HEK293 (cell line): ENCODE measurements at regions not wholly inside any gene's neighbourhood (a gene's known extent, or its start where the extent isn't known, plus 50 kb on each side); places are given as distances from the start of the nearest gene placed in this dataset.

Experiments
- CTCF ChIA-PET: fragments of 350-600 bp; formaldehyde crosslinking; extraction: SDS; loops from one replicate; lab custom pipeline; 2021; ENCODE audit warnings: antibody characterized with exemption; lab: Yijun Ruan, JAX
- POLR2A ChIA-PET: fragments of 300-600 bp; formaldehyde crosslinking; extraction: SDS; loops from one replicate; lab custom pipeline; 2020; ENCODE audit warnings: antibody characterized with exemption, inconsistent platforms; lab: Yijun Ruan, JAX
- H3K27ac ChIP-seq: fragments of 200-500 bp; sonication (Bioruptor generic); 2 replicates; pipeline ENCODE4 v1.5.1; 2014; ENCODE audit warnings: low read depth, low read length, control low read depth, inconsistent platforms; ENCODE audit errors: extremely low read depth
- H3K36me3 ChIP-seq, 2 experiments: fragments of 200-500 bp in 1 of 2; sonication (Bioruptor generic) in 1 of 2; 1 replicate in 1 of 2; 2 replicates in 1 of 2; pipeline ENCODE4 v1.5.1; 2014 to 2017; ENCODE audit warnings: inconsistent platforms in 2 of 2, low read length in 2 of 2; ENCODE audit not compliant: control insufficient read depth in 2 of 2, insufficient read depth in 1 of 2
- H3K4me1 ChIP-seq: fragments of 200-500 bp; sonication (Bioruptor generic); 2 replicates; pipeline ENCODE4 v1.5.1; 2014; ENCODE audit warnings: mild to moderate bottlenecking, low read length, inconsistent platforms; ENCODE audit not compliant: control insufficient read depth, insufficient read depth
- H3K4me3 ChIP-seq: 2 replicates; pipeline ENCODE4 v1.5.1; 2011; ENCODE audit warnings: low read depth, mild to moderate bottlenecking, control low read depth, low read length, moderate library complexity
- H3K9me3 ChIP-seq: fragments of 200-500 bp; sonication (Bioruptor generic); 2 replicates; pipeline ENCODE4 v1.5.1; 2014; ENCODE audit warnings: low read depth, low read length, inconsistent platforms; ENCODE audit not compliant: control insufficient read depth, insufficient read depth
- GLIS2 ChIP-seq: fragments of 450-650 bp; formaldehyde crosslinking; IDR thresholded peaks from 2 replicates; pipeline ENCODE4 v1.5.1; 2016; ENCODE audit warnings: missing biosample characterization, missing genetic modification characterization
- RBAK ChIP-seq: fragments of 450-650 bp; formaldehyde crosslinking; IDR thresholded peaks from 2 replicates; pipeline ENCODE4 v1.5.1; 2016; ENCODE audit warnings: missing biosample characterization, missing genetic modification characterization
- SP3 ChIP-seq: fragments of 450-650 bp; formaldehyde crosslinking; IDR thresholded peaks from 2 replicates; pipeline ENCODE4 v1.5.1; 2016; ENCODE audit warnings: missing biosample characterization, missing genetic modification characterization
- ZBTB17 ChIP-seq: fragments of 450-650 bp; formaldehyde crosslinking; IDR thresholded peaks from 2 replicates; pipeline ENCODE4 v1.5.1; 2016; ENCODE audit warnings: missing biosample characterization, missing genetic modification characterization
- ZBTB21 ChIP-seq: fragments of 450-650 bp; formaldehyde crosslinking; IDR thresholded peaks from 2 replicates; pipeline ENCODE4 v1.5.1; 2017; ENCODE audit warnings: missing biosample characterization, missing genetic modification characterization
- ZNF133 ChIP-seq: fragments of 450-650 bp; formaldehyde crosslinking; IDR thresholded peaks from 2 replicates; pipeline ENCODE4 v1.5.1; 2016; ENCODE audit warnings: missing biosample characterization, missing genetic modification characterization
- ZNF148 ChIP-seq: fragments of 450-650 bp; formaldehyde crosslinking; IDR thresholded peaks from 2 replicates; pipeline ENCODE4 v1.5.0; 2017; ENCODE audit warnings: missing biosample characterization, missing genetic modification characterization, borderline replicate concordance
- ZNF174 ChIP-seq: fragments of 450-650 bp; formaldehyde crosslinking; IDR thresholded peaks from 2 replicates; pipeline ENCODE4 v1.5.0; 2017; ENCODE audit warnings: missing biosample characterization, mild to moderate bottlenecking, missing genetic modification characterization
- ZNF223 ChIP-seq: fragments of 450-650 bp; formaldehyde crosslinking; IDR thresholded peaks from 2 replicates; pipeline ENCODE4 v1.5.1; 2016; ENCODE audit warnings: missing biosample characterization, missing genetic modification characterization
- ZNF341 ChIP-seq: fragments of 450-650 bp; formaldehyde crosslinking; IDR thresholded peaks from 2 replicates; pipeline ENCODE4; 2016; ENCODE audit warnings: low read depth, missing biosample characterization, missing genetic modification characterization
- ZNF423 ChIP-seq: fragments of 450-650 bp; formaldehyde crosslinking; IDR thresholded peaks from 2 replicates; pipeline ENCODE4 v1.5.1; 2016; ENCODE audit warnings: missing biosample characterization, missing genetic modification characterization
- ZNF521 ChIP-seq: fragments of 450-650 bp; formaldehyde crosslinking; IDR thresholded peaks from 2 replicates; pipeline ENCODE4 v1.5.1; 2017; ENCODE audit warnings: missing biosample characterization, mild to moderate bottlenecking, missing genetic modification characterization
- ZNF600 ChIP-seq: fragments of 450-650 bp; formaldehyde crosslinking; IDR thresholded peaks from 2 replicates; pipeline ENCODE4 v1.5.1; 2016; ENCODE audit warnings: missing biosample characterization, missing genetic modification characterization
- ZNF624 ChIP-seq: fragments of 450-650 bp; formaldehyde crosslinking; IDR thresholded peaks from 2 replicates; pipeline ENCODE4 v1.5.1; 2017; ENCODE audit warnings: missing biosample characterization, missing genetic modification characterization
- ZNF670 ChIP-seq: fragments of 450-650 bp; formaldehyde crosslinking; IDR thresholded peaks from 2 replicates; pipeline ENCODE4 v1.5.1; 2016; ENCODE audit warnings: missing biosample characterization, missing genetic modification characterization, low read depth
- TF ChIP-seq, protein P1 (sequence below): fragments of 450-650 bp; IDR thresholded peaks from 2 replicates; pipeline ENCODE4 v1.5.1; 2018; ENCODE audit warnings: missing biosample characterization, missing genetic modification characterization

DNA sequence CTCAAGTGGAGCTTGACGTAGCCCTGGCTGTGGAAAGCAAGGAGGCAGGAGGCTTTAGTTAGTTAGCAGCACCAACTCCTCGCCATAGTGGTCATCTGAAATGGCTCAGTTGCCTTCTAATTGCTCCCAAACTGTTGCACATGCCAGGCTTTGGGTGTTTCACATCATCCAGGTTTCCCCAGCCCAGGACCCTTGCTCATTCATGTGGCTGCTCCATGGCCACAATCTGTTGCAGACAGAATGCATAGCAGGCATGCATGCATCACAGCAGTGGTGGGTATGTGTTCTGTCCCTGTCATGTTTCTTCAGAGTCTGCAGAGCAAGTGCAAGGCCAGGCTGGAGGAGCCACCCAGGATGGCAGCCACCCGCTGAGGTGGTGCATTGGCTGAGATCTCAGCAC is 407.6 kb downstream of the TSHZ3 start:
- POLR2A ChIA-PET: no interaction called here
- Histone ChIP-seq H3K4me1 (no peaks in the 10 kb centered on the region), H3K9me3 (peaks cover 10% of the 10 kb centered on the region)

GRCh38 chr19:30936276-30936675 is 413.0 kb downstream of the TSHZ3 start:
- Histone ChIP-seq H3K36me3 (no peaks in the 10 kb centered on the region), H3K4me3 (no peak overlapping the region), H3K4me1 (peaks cover 2% of the 10 kb centered on the region; the same call in 1 of the 2 replicates), H3K9me3 (peaks cover 10% of the 10 kb centered on the region), H3K27ac (no peak overlapping the region)
- ChIA-PET POLR2A (no interaction called here), CTCF (no interaction called here)
- TF ChIP-seq, protein P1, sequence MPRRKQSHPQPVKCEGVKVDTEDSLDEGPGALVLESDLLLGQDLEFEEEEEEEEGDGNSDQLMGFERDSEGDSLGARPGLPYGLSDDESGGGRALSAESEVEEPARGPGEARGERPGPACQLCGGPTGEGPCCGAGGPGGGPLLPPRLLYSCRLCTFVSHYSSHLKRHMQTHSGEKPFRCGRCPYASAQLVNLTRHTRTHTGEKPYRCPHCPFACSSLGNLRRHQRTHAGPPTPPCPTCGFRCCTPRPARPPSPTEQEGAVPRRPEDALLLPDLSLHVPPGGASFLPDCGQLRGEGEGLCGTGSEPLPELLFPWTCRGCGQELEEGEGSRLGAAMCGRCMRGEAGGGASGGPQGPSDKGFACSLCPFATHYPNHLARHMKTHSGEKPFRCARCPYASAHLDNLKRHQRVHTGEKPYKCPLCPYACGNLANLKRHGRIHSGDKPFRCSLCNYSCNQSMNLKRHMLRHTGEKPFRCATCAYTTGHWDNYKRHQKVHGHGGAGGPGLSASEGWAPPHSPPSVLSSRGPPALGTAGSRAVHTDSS (tag by site-specific recombination): no peak
- TF ChIP-seq ZNF521 (tag by site-specific recombination): no peak
- no peak for TF ChIP-seq ZNF600 (tag by site-specific recombination)
- TF ChIP-seq ZNF174: no peak

More for the DNA sequence above, 407.6 kb downstream of the TSHZ3 start:
- CTCF ChIA-PET: interaction anchor here (0.6 to 0.7 kb wide), 2 partner anchors 111 to 1283 kb away, joined by 3 read pairs; no protein-coding TSS in a partner anchor
- Histone ChIP-seq H3K36me3 (no peaks in the 10 kb centered on the region), H3K4me3 (no peak overlapping the region), H3K27ac (no peak overlapping the region)
- TF ChIP-seq GLIS2 (no peak), ZNF670 (tag by site-specific recombination) (no peak), ZNF341 (tag by site-specific recombination) (no peak), SP3 (tag by site-specific recombination) (no peak), RBAK (tag by site-specific recombination) (no peak), ZNF133 (tag by site-specific recombination) (no peak), ZNF423 (no peak), ZNF148 (tag by site-specific recombination) (no peak), ZBTB21 (no peak), ZNF223 (tag by site-specific recombination) (no peak), ZNF624 (tag by site-specific recombination) (no peak)

GRCh38 chr19:30935146-30935545 is 414.1 kb downstream of the TSHZ3 start:
- no peaks in the 10 kb centered on the region for H3K36me3 ChIP-seq
- TF ChIP-seq, protein P1 (tag by site-specific recombination): no peak
- TF ChIP-seq ZBTB17: 0 out of 2 replicates have a peak, but pooled peaks have one; percentile 19
- ChIA-PET POLR2A (no interaction called here), CTCF (interaction anchor here (0.6 to 1.2 kb wide), 4 partner anchors 9 to 833 kb away, joined by 3 read pairs; no protein-coding TSS in a partner anchor)
- H3K9me3 ChIP-seq: peaks cover 9% of the 10 kb centered on the region
- H3K27ac ChIP-seq: no peak overlapping the region
- peaks cover 2% of the 10 kb centered on the region; the same call in 1 of the 2 replicates for H3K4me1 ChIP-seq
- no peak overlapping the region for H3K4me3 ChIP-seq
